ENCODE measurements at regions not wholly inside any gene's neighbourhood (a gene's known extent, or its start where the extent isn't known, plus 50 kb on each side); places are given as distances from the start of the nearest gene placed in this dataset.

- no peak for DNase-seq
- peaks cover 2% of the 10 kb centered on the region for H3K9me3 ChIP-seq (ENCODE audit: severe bottlenecking)
- H3K4me3 ChIP-seq (ENCODE audit: low read depth, low read length), result no peak overlapping the region
- no peak overlapping the region for H3K27ac ChIP-seq
- H3K36me3 ChIP-seq, result no peaks in the 10 kb centered on the region
- no peak for TF ChIP-seq CTCF (IDR thresholded peaks at IDR 0.05; ENCODE audit: low read depth, low read length)
- H3K27me3 ChIP-seq (ENCODE audit: insufficient read depth, low read depth, severe bottlenecking), result no peaks in the 10 kb centered on the region
Measured at GRCh38 chr4:15317246-15317645, 110.6 kb upstream of the C1QTNF7 start.

GRCh38 chr4:15318621-15319348 lies 109.0 kb upstream of the C1QTNF7 start:
- H3K36me3 ChIP-seq, result no peaks in the 10 kb centered on the region
- peaks cover 2% of the 10 kb centered on the region for H3K9me3 ChIP-seq (ENCODE audit: severe bottlenecking)
- no peak for TF ChIP-seq CTCF (IDR thresholded peaks at IDR 0.05; ENCODE audit: low read depth, low read length)
- H3K27ac ChIP-seq, result no peak overlapping the region
- DNase-seq, result no peak
- no peaks in the 10 kb centered on the region for H3K27me3 ChIP-seq (ENCODE audit: insufficient read depth, low read depth, severe bottlenecking)
- H3K4me3 ChIP-seq (ENCODE audit: low read depth, low read length), result no peak overlapping the region

- no peak for DNase-seq
- Histone ChIP-seq H3K4me3 (ENCODE audit: low read depth, low read length) (no peak overlapping the region), H3K9me3 (ENCODE audit: severe bottlenecking) (peaks cover 2% of the 10 kb centered on the region), H3K36me3 (no peaks in the 10 kb centered on the region), H3K27me3 (ENCODE audit: insufficient read depth, low read depth, severe bottlenecking) (no peaks in the 10 kb centered on the region), H3K27ac (no peak overlapping the region)
- TF ChIP-seq CTCF (IDR thresholded peaks at IDR 0.05; ENCODE audit: low read depth, low read length), result no peak
Measured at GRCh38 chr4:15320121-15320678, 107.6 kb upstream of the C1QTNF7 start.

GRCh38 chr4:15322006-15322405 lies 105.8 kb upstream of the C1QTNF7 start:
- H3K27me3 ChIP-seq (ENCODE audit: insufficient read depth, low read depth, severe bottlenecking), result no peaks in the 10 kb centered on the region
- no peak for TF ChIP-seq CTCF (IDR thresholded peaks at IDR 0.05; ENCODE audit: low read depth, low read length)

GRCh38 chr4:15325987-15326386 lies 101.8 kb upstream of the C1QTNF7 start:
- no peaks in the 10 kb centered on the region for H3K36me3 ChIP-seq
- no peak for TF ChIP-seq CTCF (IDR thresholded peaks at IDR 0.05; ENCODE audit: low read depth, low read length)

More at GRCh38 chr4:15322006-15322405, 105.8 kb upstream of the C1QTNF7 start:
- H3K27ac ChIP-seq, result no peak overlapping the region; the same call in 1 of the 2 replicates
- no peak for DNase-seq
- H3K4me3 ChIP-seq (ENCODE audit: low read depth, low read length), result no peak overlapping the region
- no peaks in the 10 kb centered on the region for H3K36me3 ChIP-seq
- H3K9me3 ChIP-seq (ENCODE audit: severe bottlenecking), result peaks cover 2% of the 10 kb centered on the region

More at GRCh38 chr4:15325987-15326386, 101.8 kb upstream of the C1QTNF7 start:
- H3K27ac ChIP-seq, result no peak overlapping the region
- no peak overlapping the region for H3K4me3 ChIP-seq (ENCODE audit: low read depth, low read length)
- peaks cover 2% of the 10 kb centered on the region for H3K9me3 ChIP-seq (ENCODE audit: severe bottlenecking)
- DNase-seq, result no peak
- no peaks in the 10 kb centered on the region for H3K27me3 ChIP-seq (ENCODE audit: insufficient read depth, low read depth, severe bottlenecking)

Data from WERI-Rb-1 (cell line).